ENCODE measurements at regions not wholly inside any gene's neighbourhood (a gene's known extent, or its start where the extent isn't known, plus 50 kb on each side); places are given as distances from the start of the nearest gene placed in this dataset.
"Not testable (repeated sequence)": the region's sequence is repeated elsewhere in the genome, so short reads cannot be mapped to it uniquely, and the experiment has no call there.

- not testable (repeated sequence) for DNase-seq
Measured at GRCh38 chr5:122515210-122515609, 203.2 kb downstream of the SNCAIP start.

GRCh38 chr5:122515709-122516431, 203.8 kb downstream of the SNCAIP start:
- DNase-seq = peak; percentile 14

- no peak for DNase-seq
Measured at GRCh38 chr5:122516432-122516743, 204.4 kb downstream of the SNCAIP start.

GRCh38 chr5:122517091-122517490, 205.1 kb downstream of the SNCAIP start:
- DNase-seq = no peak

GRCh38 chr5:122523776-122524175, 211.7 kb downstream of the SNCAIP start:
- DNase-seq = no peak

- no peak for DNase-seq
Measured at GRCh38 chr5:122527547-122527946, 215.5 kb downstream of the SNCAIP start.

GRCh38 chr5:122532035-122532434, 220.0 kb downstream of the SNCAIP start:
- DNase-seq = no peak

- no peak for DNase-seq
Measured at GRCh38 chr5:122533825-122534224, 221.8 kb downstream of the SNCAIP start.

- no peak for DNase-seq
Measured at GRCh38 chr5:122534829-122535228, 222.8 kb downstream of the SNCAIP start.

- no peak for DNase-seq
Measured at GRCh38 chr5:122541388-122541787, 229.4 kb downstream of the SNCAIP start.

- DNase-seq = no peak
Measured at GRCh38 chr5:122545986-122546385, 228.9 kb upstream of the SNX2 start.

- no peak for DNase-seq
Measured at GRCh38 chr5:122547219-122547618, 227.7 kb upstream of the SNX2 start.

GRCh38 chr5:122547669-122548068, 227.2 kb upstream of the SNX2 start:
- DNase-seq = no peak

- no peak for DNase-seq
Measured at GRCh38 chr5:122559676-122560075, 215.2 kb upstream of the SNX2 start.

GRCh38 chr5:122561209-122561608, 213.7 kb upstream of the SNX2 start:
- DNase-seq = no peak

- no peak for DNase-seq
Measured at GRCh38 chr5:122565331-122565730, 209.5 kb upstream of the SNX2 start.

- DNase-seq = no peak
Measured at GRCh38 chr5:122576256-122577016, 198.4 kb upstream of the SNX2 start.

GRCh38 chr5:122581629-122582028, 193.3 kb upstream of the SNX2 start:
- no peak for DNase-seq

- DNase-seq = no peak
Measured at GRCh38 chr5:122584411-122585300, 190.2 kb upstream of the SNX2 start.

- no peak for DNase-seq
Measured at GRCh38 chr5:122585371-122585770, 189.5 kb upstream of the SNX2 start.

- no peak for DNase-seq
Measured at GRCh38 chr5:122586351-122586750, 188.5 kb upstream of the SNX2 start.

GRCh38 chr5:122591828-122592227, 183.1 kb upstream of the SNX2 start:
- DNase-seq = no peak

GRCh38 chr5:122599000-122599399, 175.9 kb upstream of the SNX2 start:
- DNase-seq = no peak

GRCh38 chr5:122600924-122601323, 174.0 kb upstream of the SNX2 start:
- DNase-seq = no peak

Measured in DMS153 (cell line).